Activated CD8-positive, alpha-beta memory T cell treated with anti-CD3 and anti-CD28 coated beads, Interleukin-2, amount 50 U/mL, for 24 hours (primary cell): ENCODE measurements at regions not wholly inside any gene's neighbourhood (a gene's known extent, or its start where the extent isn't known, plus 50 kb on each side); places are given as distances from the start of the nearest gene placed in this dataset.
"Not testable (repeated sequence)": the region's sequence is repeated elsewhere in the genome, so short reads cannot be mapped to it uniquely, and the experiment has no call there.

ENCODE experiments used
- DNase-seq: peaks from one replicate; pipeline ENCODE4 v3.0.0-alpha.2; 2020; ENCODE audit errors: extremely low read depth

GRCh38 chr3:153268564-153269279, 106.7 kb downstream of the RAP2B start:
- DNase-seq: no peak

- DNase-seq: no peak
Observed at GRCh38 chr3:153269730-153270129, 107.7 kb downstream of the RAP2B start.

- DNase-seq: no peak
Observed at GRCh38 chr3:153273217-153273616, 111.2 kb downstream of the RAP2B start.

GRCh38 chr3:153273767-153274435, 111.9 kb downstream of the RAP2B start:
- no peak for DNase-seq

GRCh38 chr3:153274561-153274960, 112.5 kb downstream of the RAP2B start:
- no peak for DNase-seq

- no peak for DNase-seq
Observed at GRCh38 chr3:153275514-153275913, 113.5 kb downstream of the RAP2B start.

- no peak for DNase-seq
Observed at GRCh38 chr3:153277029-153277428, 115.0 kb downstream of the RAP2B start.

GRCh38 chr3:153281236-153281997, 119.4 kb downstream of the RAP2B start:
- not testable (repeated sequence) for DNase-seq

- DNase-seq: no peak
Observed at GRCh38 chr3:153282355-153282754, 120.3 kb downstream of the RAP2B start.

- DNase-seq: no peak
Observed at GRCh38 chr3:153284282-153284938, 122.4 kb downstream of the RAP2B start.

- DNase-seq: no peak
Observed at GRCh38 chr3:153285194-153285641, 123.2 kb downstream of the RAP2B start.

- no peak for DNase-seq
Observed at GRCh38 chr3:153285982-153286381, 124.0 kb downstream of the RAP2B start.

GRCh38 chr3:153287017-153287416, 125.0 kb downstream of the RAP2B start:
- DNase-seq: no peak

- no peak for DNase-seq
Observed at GRCh38 chr3:153289334-153289808, 127.3 kb downstream of the RAP2B start.

- DNase-seq: no peak
Observed at GRCh38 chr3:153290268-153291015, 128.4 kb downstream of the RAP2B start.

GRCh38 chr3:153291059-153291685, 129.1 kb downstream of the RAP2B start:
- no peak for DNase-seq

- DNase-seq: no peak
Observed at GRCh38 chr3:153293265-153293664, 131.2 kb downstream of the RAP2B start.

GRCh38 chr3:153295901-153296300, 133.9 kb downstream of the RAP2B start:
- DNase-seq: no peak

- DNase-seq: no peak
Observed at GRCh38 chr3:153305189-153305588, 143.2 kb downstream of the RAP2B start.

GRCh38 chr3:153311541-153311940, 149.5 kb downstream of the RAP2B start:
- DNase-seq: no peak
